H7 (cell line): ENCODE measurements at regions not wholly inside any gene's neighbourhood (a gene's known extent, or its start where the extent isn't known, plus 50 kb on each side); places are given as distances from the start of the nearest gene placed in this dataset.

Experiments used
- DNase-seq: peaks from one replicate; pipeline ENCODE4 v3.0.0; 2012
- H3K27me3 ChIP-seq: 2 replicates; pipeline ENCODE4 v1.6.0; 2011; ENCODE audit warnings: mild to moderate bottlenecking, low read length; ENCODE audit not compliant: control insufficient read depth, insufficient read depth
- H3K36me3 ChIP-seq: replicated peaks from 2 replicates; pipeline ENCODE4 v1.5.1; 2011; ENCODE audit warnings: low read length; ENCODE audit not compliant: control insufficient read depth, insufficient read depth
- H3K4me3 ChIP-seq: 2 replicates; pipeline ENCODE4 v1.5.1; 2011; ENCODE audit warnings: low read depth, mild to moderate bottlenecking, control low read depth, low read length, moderate library complexity; ENCODE audit not compliant: insufficient read depth

DNA sequence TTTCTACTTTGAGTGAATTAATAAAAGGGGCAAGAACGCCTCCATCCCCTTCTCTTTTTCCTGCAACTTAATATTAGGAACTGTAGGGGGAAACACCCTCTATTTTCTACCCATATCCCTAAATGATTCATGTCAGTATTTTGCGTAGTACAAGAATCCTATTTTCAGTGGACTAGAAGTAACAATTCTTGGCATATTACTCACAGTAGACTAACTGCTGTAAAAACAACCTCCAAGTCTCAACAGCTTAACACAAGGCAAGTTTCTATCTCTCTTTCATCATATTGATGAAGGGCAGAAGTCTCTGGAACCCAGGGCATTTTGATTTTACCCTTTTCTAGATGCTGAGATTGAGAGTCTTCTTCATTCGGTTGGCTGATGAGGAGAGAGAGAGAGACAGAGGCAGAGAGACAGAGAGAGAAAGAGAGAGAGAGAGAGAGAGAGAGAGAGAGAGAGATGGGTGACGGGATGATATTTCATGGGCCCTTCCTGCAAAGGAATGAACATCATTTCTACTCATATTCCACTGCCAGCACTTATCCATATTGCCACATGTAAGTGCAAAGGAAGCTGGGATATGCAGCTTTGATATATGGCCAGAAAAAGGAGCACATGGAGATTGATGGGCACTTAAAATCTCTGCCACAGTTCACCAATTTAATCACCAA is 481.6 kb downstream of the LPIN1 start:
- Histone ChIP-seq H3K36me3 (no peaks in the 10 kb centered on the region), H3K27me3 (no peaks in the 10 kb centered on the region), H3K4me3 (no peak overlapping the region)
- no peak for DNase-seq

DNA sequence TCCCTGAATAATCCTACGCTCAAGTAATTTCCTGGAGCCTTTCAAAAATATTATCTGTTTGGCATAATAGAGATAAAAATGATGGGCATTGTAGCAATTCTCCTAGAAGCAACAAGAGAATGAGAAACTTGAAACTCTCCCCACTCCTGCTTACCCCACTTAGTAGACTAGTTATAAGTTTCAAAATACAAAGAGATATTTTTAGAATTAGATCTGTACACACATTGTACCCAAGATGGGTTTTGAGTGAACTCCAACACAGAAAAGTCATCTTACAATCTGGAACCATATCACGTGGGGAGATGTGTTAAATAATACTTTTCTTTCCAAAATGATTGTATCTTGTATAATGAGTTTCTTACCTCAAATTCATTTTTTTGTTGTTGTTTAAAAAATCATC is 484.9 kb downstream of the LPIN1 start:
- no peaks in the 10 kb centered on the region for H3K36me3 ChIP-seq
- no peaks in the 10 kb centered on the region for H3K27me3 ChIP-seq
- DNase-seq: no peak
- H3K4me3 ChIP-seq: no peak overlapping the region

DNA sequence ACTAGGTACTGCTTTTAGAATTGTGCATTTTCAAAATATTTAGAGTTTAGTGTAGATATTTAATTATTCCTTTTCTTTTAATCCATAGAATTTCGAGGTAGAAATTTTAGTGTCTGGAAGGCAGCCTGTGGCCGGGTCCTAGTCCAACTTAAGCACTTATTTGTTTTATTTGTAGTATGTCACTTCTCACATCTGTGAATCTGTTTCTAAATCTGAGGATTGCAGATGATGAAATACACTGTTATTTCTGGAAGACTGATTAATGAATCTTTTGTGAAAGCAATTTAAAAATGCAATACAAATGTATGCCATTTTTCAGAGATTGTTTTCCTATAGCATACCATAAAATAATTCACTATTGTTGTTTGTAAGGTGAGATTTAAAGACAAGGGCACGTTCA is 483.9 kb upstream of the TRIB2 start:
- H3K36me3 ChIP-seq: no peaks in the 10 kb centered on the region
- H3K4me3 ChIP-seq: no peak overlapping the region
- no peak for DNase-seq
- no peaks in the 10 kb centered on the region for H3K27me3 ChIP-seq

DNA sequence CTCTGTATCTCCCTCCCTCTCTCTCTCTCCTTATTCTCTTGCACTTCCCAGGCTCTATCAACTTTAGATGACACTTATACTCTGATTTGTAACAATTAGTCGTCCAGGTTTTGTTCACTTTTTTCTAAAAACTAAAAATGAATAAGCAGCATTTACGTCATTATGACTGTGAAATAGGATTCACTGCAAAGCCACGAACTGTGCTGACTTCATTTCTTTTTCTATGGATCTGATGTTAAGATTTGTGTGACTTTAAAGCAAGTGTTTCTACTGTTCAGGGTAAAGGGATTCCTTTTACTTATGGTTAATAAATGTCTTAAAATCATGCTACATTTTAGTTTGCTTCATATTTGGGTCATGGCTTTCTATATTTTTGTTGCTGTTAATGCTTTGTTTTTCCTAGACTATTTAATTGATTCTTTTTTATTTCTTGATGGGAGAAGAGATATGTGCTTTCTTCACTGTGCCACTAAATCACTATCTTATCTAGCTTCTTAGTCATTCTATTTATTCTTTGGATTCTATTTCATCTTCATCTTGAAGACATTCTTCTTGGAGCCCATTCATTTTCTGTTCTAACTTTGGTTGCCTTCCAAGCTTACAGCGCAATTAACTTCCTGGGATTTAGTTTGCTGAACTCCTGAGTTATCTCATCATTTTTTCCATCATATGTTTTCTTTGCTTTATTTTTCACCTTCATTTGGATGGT is 480.4 kb upstream of the TRIB2 start:
- Histone ChIP-seq H3K36me3 (no peaks in the 10 kb centered on the region), H3K4me3 (no peak overlapping the region), H3K27me3 (no peaks in the 10 kb centered on the region)
- DNase-seq: no peak

DNA sequence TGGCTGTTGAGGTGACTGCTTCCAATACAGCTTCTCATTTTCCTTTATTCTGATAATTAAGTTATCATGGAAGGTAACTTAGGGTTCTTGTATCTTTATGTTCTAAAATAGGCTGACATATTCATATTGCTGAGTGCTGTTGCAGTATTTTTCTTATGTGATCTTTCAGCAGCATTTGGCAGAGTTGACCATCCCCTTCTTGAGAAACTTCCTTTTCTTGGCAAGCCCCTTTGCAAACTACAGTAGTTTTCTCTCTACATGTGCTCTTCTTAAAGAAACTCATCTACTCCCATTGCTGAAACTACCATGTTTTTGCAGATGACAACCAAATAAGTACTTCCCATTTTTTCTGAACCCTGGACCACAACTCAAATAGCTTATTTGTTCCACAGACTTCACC is 476.5 kb upstream of the TRIB2 start:
- DNase-seq: no peak
- no peaks in the 10 kb centered on the region for H3K27me3 ChIP-seq
- H3K4me3 ChIP-seq: no peak overlapping the region
- no peaks in the 10 kb centered on the region for H3K36me3 ChIP-seq

DNA sequence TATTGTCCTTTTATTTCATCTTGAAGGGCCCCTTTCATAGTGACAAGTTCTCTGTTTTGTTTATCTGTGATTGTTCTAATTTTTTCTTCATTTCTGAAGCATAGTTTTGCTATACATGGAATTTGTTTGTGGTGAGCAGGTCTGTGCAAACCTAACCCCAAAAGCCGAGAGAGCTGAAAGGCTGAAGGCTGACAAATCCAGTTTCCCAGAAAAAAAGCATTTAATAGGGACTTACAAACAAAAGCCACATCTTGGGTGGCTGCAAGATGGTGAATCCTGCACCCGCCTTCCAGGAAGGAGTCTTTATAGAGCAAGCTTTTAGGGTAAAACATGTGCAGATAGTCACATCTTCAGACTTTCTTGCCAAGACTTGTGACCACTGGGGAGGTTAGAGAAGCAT is 473.4 kb upstream of the TRIB2 start:
- H3K4me3 ChIP-seq: no peak overlapping the region
- no peaks in the 10 kb centered on the region for H3K36me3 ChIP-seq
- no peaks in the 10 kb centered on the region for H3K27me3 ChIP-seq
- DNase-seq: no peak

DNA sequence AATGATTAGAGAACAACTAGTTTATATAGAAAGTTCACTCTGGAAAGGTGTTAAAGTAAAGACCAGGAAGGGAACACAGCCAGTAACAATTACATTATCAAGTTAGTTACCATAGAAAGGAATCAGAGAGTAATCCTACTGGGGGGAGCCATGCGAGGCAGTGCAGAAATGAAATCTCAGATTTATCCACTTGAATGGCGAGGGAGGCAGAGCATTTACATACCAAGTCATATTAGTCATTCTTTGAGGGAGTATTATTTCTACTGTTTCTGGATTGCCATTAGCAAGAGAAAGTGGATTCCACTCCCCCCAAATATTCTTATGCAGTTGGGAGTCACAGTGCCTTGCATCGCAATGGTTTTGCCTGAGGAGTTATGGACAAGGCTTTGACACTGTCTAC is 472.7 kb upstream of the TRIB2 start:
- no peak overlapping the region for H3K4me3 ChIP-seq
- no peaks in the 10 kb centered on the region for H3K36me3 ChIP-seq
- H3K27me3 ChIP-seq: no peaks in the 10 kb centered on the region
- no peak for DNase-seq

DNA sequence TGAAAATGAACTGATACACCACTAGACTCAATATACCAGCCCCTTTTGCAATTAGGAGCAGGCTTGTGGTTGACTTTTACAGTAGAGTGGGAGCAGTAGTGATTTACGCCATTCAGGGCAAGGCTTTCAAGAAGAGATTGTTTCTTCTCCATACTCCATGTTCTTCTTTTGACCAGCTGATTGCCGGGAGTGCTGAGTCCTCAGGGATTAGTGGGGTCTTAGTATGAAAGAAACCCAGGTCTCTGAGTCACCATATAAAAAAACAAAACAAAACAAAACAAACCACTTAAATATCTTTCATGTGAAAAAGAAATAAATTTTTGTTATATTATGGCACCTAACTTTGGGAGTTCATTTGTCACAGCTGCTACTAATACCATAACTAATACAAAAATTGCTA is 465.6 kb upstream of the TRIB2 start:
- DNase-seq: no peak
- Histone ChIP-seq H3K27me3 (no peaks in the 10 kb centered on the region), H3K36me3 (no peaks in the 10 kb centered on the region), H3K4me3 (no peak overlapping the region)

DNA sequence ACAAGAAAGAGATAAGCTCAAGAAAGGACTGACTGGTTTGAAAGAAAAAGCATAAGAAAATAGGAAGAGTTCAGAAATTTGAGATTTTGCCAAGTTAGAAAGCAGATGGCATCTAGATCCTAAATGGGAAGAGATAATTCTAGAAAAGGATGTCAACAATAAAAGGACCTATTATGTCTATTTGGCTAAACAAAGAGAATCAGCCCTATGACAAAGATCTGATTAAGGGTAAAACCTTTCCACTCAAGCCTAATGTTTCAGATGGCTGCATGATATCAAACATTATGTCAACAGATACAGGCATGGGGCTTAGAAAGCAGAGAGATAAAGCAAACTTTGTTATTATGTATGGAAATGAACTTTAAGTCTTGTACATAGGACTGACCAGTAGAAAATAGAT is 465.0 kb upstream of the TRIB2 start:
- no peaks in the 10 kb centered on the region for H3K27me3 ChIP-seq
- no peak overlapping the region for H3K4me3 ChIP-seq
- DNase-seq: no peak
- H3K36me3 ChIP-seq: no peaks in the 10 kb centered on the region

DNA sequence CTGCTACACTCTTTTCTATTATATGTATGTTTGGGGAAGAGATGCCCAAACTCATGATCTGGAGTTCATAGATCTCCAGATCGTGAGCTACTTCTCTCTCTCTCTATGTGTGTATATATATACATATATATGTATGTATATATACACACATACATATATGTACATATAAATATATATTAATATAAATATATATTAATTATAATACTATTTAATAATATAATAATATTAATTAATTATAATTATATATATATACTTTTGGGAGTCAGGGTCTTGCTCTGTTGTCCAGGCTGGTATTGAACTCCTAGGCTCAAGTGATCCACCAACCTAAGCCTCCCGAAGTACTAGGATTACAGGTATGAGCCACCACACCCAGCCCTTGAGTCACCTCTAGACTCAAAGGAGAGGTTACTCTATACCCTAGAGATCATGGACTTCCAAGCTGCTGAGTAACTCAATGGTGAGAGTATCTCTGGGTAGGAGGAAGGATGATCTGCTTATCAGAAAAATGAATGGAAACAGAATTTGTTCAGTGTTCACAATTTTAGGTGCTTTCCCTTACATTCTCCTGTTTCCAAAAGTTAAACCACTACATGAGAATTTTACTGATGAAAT is 463.5 kb upstream of the TRIB2 start:
- Histone ChIP-seq H3K27me3 (no peaks in the 10 kb centered on the region), H3K36me3 (no peaks in the 10 kb centered on the region), H3K4me3 (no peak overlapping the region)
- no peak for DNase-seq

DNA sequence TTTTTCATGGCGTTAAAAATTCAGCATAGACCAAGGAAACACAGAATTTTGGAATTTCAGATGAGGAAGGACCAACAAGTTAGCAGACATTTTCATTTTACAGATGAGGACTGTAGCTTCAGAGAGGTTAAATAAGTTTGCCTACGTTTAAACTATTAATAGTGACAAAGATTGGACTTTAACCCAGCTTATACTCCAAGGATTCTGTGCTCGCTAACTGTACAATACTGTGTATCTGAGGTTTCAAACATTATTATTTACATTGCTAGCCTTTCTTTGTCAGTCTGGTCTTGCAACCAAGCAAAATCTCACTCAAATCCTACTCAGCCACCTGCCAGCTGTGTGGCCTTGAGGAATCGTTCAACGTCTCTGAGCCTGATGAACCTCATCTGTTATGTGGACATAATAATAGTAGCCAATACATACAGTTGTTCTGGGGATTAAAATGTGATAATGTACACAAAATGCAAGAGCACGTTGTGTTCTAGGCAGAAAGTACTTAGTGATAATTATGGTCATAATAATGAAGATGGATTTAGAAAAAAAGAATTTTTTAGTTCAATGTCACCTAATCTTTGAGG is 462.4 kb upstream of the TRIB2 start:
- no peaks in the 10 kb centered on the region for H3K36me3 ChIP-seq
- no peaks in the 10 kb centered on the region for H3K27me3 ChIP-seq
- no peak for DNase-seq
- H3K4me3 ChIP-seq: no peak overlapping the region

DNA sequence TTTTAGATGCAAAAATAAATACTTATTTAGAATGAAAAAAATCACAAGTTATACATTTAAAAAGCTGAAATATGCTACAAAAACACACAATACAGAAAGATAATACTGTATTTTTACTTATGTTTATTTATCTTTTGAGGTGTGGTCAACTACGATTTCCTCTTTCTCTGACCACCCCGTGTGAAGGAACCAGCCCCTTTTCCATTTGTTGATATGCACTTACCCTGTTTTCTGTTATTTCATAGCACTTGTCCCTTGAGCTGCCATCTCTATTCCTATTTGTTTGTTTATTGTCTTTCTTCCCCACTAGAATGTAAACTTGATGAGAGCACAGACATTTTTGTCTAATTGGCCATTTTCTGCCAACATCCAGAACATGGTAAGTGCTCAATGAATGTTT is 460.5 kb upstream of the TRIB2 start:
- Histone ChIP-seq H3K27me3 (no peaks in the 10 kb centered on the region), H3K4me3 (no peak overlapping the region), H3K36me3 (no peaks in the 10 kb centered on the region)
- DNase-seq: no peak

DNA sequence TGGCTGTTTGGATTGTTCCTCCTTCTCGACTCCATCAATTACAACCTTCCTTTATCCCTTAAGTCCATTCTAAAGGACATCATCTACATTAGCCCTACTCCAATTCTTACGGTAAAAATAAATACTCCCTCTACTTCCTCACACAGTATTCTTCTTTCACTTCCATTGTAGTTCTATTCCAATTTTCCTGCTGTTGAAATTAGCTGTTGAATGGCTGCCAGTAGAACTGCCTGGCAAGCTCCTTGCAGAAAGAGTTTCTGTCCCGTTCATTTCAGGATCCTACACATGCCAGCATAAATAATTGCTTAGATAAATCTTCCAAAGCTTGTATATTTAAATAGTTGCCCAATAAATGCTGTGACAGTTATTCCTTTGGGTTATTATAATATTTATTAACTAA is 459.3 kb upstream of the TRIB2 start:
- Histone ChIP-seq H3K27me3 (no peaks in the 10 kb centered on the region), H3K4me3 (no peak overlapping the region), H3K36me3 (no peaks in the 10 kb centered on the region)
- DNase-seq: no peak

DNA sequence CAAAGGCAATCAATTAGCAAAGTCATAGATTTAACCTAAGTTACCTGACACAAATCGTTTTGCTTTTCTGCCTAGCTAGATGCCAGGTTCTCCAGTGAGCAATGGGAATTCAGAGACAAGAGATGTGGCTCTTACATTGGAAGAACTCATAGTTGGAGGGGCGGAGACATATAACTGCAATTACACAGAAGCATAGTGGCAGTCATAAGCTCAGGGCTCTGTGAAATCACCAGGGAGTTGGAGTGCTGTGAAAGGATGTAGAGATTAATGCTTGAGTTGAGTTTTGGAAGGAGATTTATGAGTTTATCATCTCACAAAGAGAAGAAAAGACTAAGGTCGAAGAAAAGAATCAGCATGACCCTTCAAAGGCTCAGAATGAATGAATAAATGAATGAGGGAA is 457.2 kb upstream of the TRIB2 start:
- no peak for DNase-seq
- no peak overlapping the region for H3K4me3 ChIP-seq
- no peaks in the 10 kb centered on the region for H3K27me3 ChIP-seq
- H3K36me3 ChIP-seq: no peaks in the 10 kb centered on the region

DNA sequence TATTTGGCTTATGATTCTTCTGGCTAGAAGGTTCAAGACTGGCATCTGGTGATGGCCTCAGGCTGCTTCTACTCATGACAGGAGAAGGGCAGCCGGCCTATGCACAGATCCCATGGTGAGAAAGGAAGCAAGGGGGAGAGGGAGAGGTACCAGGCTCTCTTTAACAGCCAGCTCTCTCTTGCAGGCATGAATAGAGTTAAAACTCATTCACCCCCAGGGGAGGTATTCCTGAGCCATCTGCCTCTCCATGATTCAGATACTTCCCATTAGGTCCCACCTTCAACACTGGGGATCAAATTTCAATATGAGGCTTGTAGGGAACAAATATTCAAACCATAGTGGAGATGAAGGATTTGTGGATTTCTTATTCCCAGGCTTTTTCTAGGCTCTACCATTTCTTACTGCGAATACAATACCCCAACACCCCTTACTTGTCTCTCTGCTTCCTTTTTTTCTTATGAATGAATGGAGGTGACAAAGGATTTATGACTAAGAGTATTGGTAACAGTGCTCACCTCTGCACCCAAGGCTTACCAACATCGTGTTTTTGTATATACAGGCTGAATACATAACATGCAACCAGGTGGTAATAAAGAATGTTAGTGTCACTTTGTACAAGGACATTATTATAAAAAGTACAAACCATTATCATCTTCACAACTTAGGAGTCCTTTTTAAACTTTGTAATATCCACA is 454.6 kb upstream of the TRIB2 start:
- Histone ChIP-seq H3K4me3 (no peak overlapping the region), H3K36me3 (no peaks in the 10 kb centered on the region), H3K27me3 (no peaks in the 10 kb centered on the region)
- no peak for DNase-seq
